NCI-H1417 (cell line): ENCODE measurements at regions not wholly inside any gene's neighbourhood (a gene's known extent, or its start where the extent isn't known, plus 50 kb on each side); places are given as distances from the start of the nearest gene placed in this dataset.
"Not testable (repeated sequence)": the region's sequence is repeated elsewhere in the genome, so short reads cannot be mapped to it uniquely, and the experiment has no call there.

Experiments used
- DNase-seq, 3 experiments: peaks; one replicate each; lab custom pipeline; 2025; lab: John Stamatoyannopoulos, UW

GRCh38 chr11:50088231-50088630 is 55.6 kb downstream of the OR4C45 start:
- DNase-seq = no peak

GRCh38 chr11:50098186-50098725 is 65.6 kb downstream of the OR4C45 start:
- DNase-seq = no peak

- no peak for DNase-seq
Observed at GRCh38 chr11:50102916-50103315, 70.2 kb downstream of the OR4C45 start.

GRCh38 chr11:50140686-50141085 is 108.0 kb downstream of the OR4C45 start:
- not testable (repeated sequence) for DNase-seq

- DNase-seq = not testable (repeated sequence)
Observed at GRCh38 chr11:50146308-50146707, 113.6 kb downstream of the OR4C45 start.

- not testable (repeated sequence) for DNase-seq
Observed at GRCh38 chr11:50147946-50148345, 115.3 kb downstream of the OR4C45 start.

GRCh38 chr11:50155508-50155907 is 122.8 kb downstream of the OR4C45 start:
- no peak for DNase-seq

- no peak for DNase-seq
Observed at GRCh38 chr11:50164050-50164449, 131.4 kb downstream of the OR4C45 start.

GRCh38 chr11:50169634-50170033 is 137.0 kb downstream of the OR4C45 start:
- DNase-seq = no peak

- no peak for DNase-seq
Observed at GRCh38 chr11:50170115-50170514, 137.4 kb downstream of the OR4C45 start.

GRCh38 chr11:50174189-50174588 is 141.5 kb downstream of the OR4C45 start:
- no peak for DNase-seq

GRCh38 chr11:50174975-50175374 is 142.3 kb downstream of the OR4C45 start:
- DNase-seq = no peak

GRCh38 chr11:50178737-50179136 is 146.1 kb downstream of the OR4C45 start:
- DNase-seq = no peak

- no peak for DNase-seq
Observed at GRCh38 chr11:50181334-50181733, 148.7 kb downstream of the OR4C45 start.

GRCh38 chr11:50182486-50182885 is 149.8 kb downstream of the OR4C45 start:
- DNase-seq = no peak

GRCh38 chr11:50183170-50183569 is 150.5 kb downstream of the OR4C45 start:
- DNase-seq = not testable (repeated sequence)

- DNase-seq = no peak
Observed at GRCh38 chr11:50186146-50186545, 153.5 kb downstream of the OR4C45 start.

GRCh38 chr11:50187220-50187619 is 154.5 kb downstream of the OR4C45 start:
- no peak for DNase-seq

- DNase-seq = no peak
Observed at GRCh38 chr11:50188040-50188439, 155.4 kb downstream of the OR4C45 start.

- DNase-seq = no peak
Observed at GRCh38 chr11:50192743-50193142, 160.1 kb downstream of the OR4C45 start.

GRCh38 chr11:50214376-50214775 is 181.7 kb downstream of the OR4C45 start:
- DNase-seq = no peak

- no peak for DNase-seq
Observed at GRCh38 chr11:50220651-50221050, 188.0 kb downstream of the OR4C45 start.

- DNase-seq = not testable (repeated sequence)
Observed at GRCh38 chr11:50238368-50238767, 205.7 kb downstream of the OR4C45 start.

GRCh38 chr11:50246183-50246582 is 213.5 kb downstream of the OR4C45 start:
- no peak for DNase-seq

- DNase-seq = no peak
Observed at GRCh38 chr11:50246699-50247098, 214.0 kb downstream of the OR4C45 start.
